Neural cell (in vitro differentiated cells): ENCODE measurements at regions not wholly inside any gene's neighbourhood (a gene's known extent, or its start where the extent isn't known, plus 50 kb on each side); places are given as distances from the start of the nearest gene placed in this dataset.

Source experiments
- H2AFZ ChIP-seq: fragments of 200-600, 300-800 bp; sonication (generic), shearing (Covaris generic); 2 replicates; pipeline ENCODE4 v1.6.0; 2014; ENCODE audit warnings: low read depth, mild to moderate bottlenecking, antibody characterized with exemption, low read length, moderate library complexity
- H3F3A ChIP-seq: fragments of 200-600 bp; shearing (Covaris generic); 2 replicates; pipeline ENCODE4 v1.6.1; 2016; ENCODE audit warnings: mild to moderate bottlenecking, moderate library complexity, mixed read lengths, antibody characterized with exemption, low read length; ENCODE audit not compliant: insufficient read depth, poor library complexity, severe bottlenecking
- H3K27ac ChIP-seq: fragments of 200-600, 300-800 bp; sonication (generic), shearing (Covaris generic); 2 replicates; pipeline ENCODE4 v1.5.1; 2014; ENCODE audit warnings: mild to moderate bottlenecking, low read length, moderate library complexity
- H3K27me3 ChIP-seq: fragments of 300-800, 200-600 bp; sonication (generic), shearing (Covaris generic); 2 replicates; pipeline ENCODE4 v1.6.0; 2014; ENCODE audit warnings: mild to moderate bottlenecking, low read depth, low read length, moderate library complexity; ENCODE audit not compliant: insufficient read depth
- H3K36me3 ChIP-seq: fragments of 300-800, 200-600 bp; sonication (generic), shearing (Covaris generic); 2 replicates; pipeline ENCODE4 v1.5.1; 2014; ENCODE audit warnings: mild to moderate bottlenecking, antibody characterized with exemption, low read length, moderate library complexity; ENCODE audit not compliant: insufficient read depth
- H3K4me2 ChIP-seq: fragments of 300-800, 200-600 bp; sonication (generic), shearing (Covaris generic); 2 replicates; pipeline ENCODE4 v1.6.0; 2014; ENCODE audit warnings: mild to moderate bottlenecking, low read length
- H3K4me3 ChIP-seq: fragments of 300-800, 200-600 bp; sonication (generic), shearing (Covaris generic); 2 replicates; pipeline ENCODE4 v1.5.1; 2014; ENCODE audit warnings: mild to moderate bottlenecking, low read length, moderate library complexity
- H3K79me2 ChIP-seq: fragments of 200-600 bp; shearing (Covaris generic); replicated peaks from 2 replicates; pipeline ENCODE4 v1.6.0; 2014; ENCODE audit warnings: mild to moderate bottlenecking, low read length, moderate library complexity; ENCODE audit not compliant: insufficient read depth
- H3K9ac ChIP-seq: fragments of 300-800, 200-600 bp; sonication (generic), shearing (Covaris generic); 2 replicates; pipeline ENCODE4 v1.6.1; 2016; ENCODE audit warnings: mild to moderate bottlenecking, low read length, mixed read lengths
- H3K9me2 ChIP-seq: fragments of 200-600 bp; shearing (Covaris generic); 2 replicates; pipeline ENCODE4 v1.6.1; 2016; ENCODE audit warnings: mild to moderate bottlenecking, low read length, mixed read lengths; ENCODE audit not compliant: insufficient read depth
- H3K9me3 ChIP-seq: fragments of 200-600, 300-800 bp; sonication (generic), shearing (Covaris generic); 2 replicates; pipeline ENCODE4 v1.6.1; 2016; ENCODE audit warnings: mild to moderate bottlenecking, mixed run types, low read length, moderate library complexity, mixed read lengths
- H4K20me1 ChIP-seq: fragments of 200-600 bp; shearing (Covaris generic); 2 replicates; pipeline ENCODE4 v1.6.1; 2016; ENCODE audit warnings: mild to moderate bottlenecking, mixed run types; ENCODE audit not compliant: insufficient read depth
- EP300 ChIP-seq: fragments of 450-650 bp; conservative IDR thresholded peaks from 2 replicates; pipeline ENCODE4 v1.6.1; 2014; ENCODE audit warnings: antibody characterized with exemption, mild to moderate bottlenecking, moderate library complexity; ENCODE audit not compliant: poor library complexity, severe bottlenecking
- EZH2 ChIP-seq: fragments of 200-600, 300-800 bp; shearing (Covaris generic), sonication (generic); IDR thresholded peaks from 2 replicates; pipeline ENCODE4 v1.6.1; 2014; ENCODE audit warnings: antibody characterized with exemption, low read length, borderline replicate concordance, mild to moderate bottlenecking; ENCODE audit not compliant: insufficient read depth, poor library complexity, severe bottlenecking
- MXI1 ChIP-seq: fragments of 450-650 bp; conservative IDR thresholded peaks from 2 replicates; pipeline ENCODE4 v1.6.1; 2014; ENCODE audit warnings: antibody characterized with exemption, mild to moderate bottlenecking; ENCODE audit not compliant: poor library complexity, severe bottlenecking
- POLR2AphosphoS5 ChIP-seq: IDR thresholded peaks from 2 replicates; pipeline ENCODE4 v1.6.1; 2012
- RAD21 ChIP-seq: fragments of 450-650 bp; conservative IDR thresholded peaks from 2 replicates; pipeline ENCODE4 v1.6.1; 2014; ENCODE audit warnings: antibody characterized with exemption, mild to moderate bottlenecking, moderate library complexity
- SMC3 ChIP-seq: fragments of 450-650 bp; conservative IDR thresholded peaks from 2 replicates; pipeline ENCODE4 v1.6.1; 2014; ENCODE audit warnings: antibody characterized with exemption, mild to moderate bottlenecking, moderate library complexity; ENCODE audit not compliant: poor library complexity
- TAF1 ChIP-seq: IDR thresholded peaks from 2 replicates; pipeline ENCODE4 v1.6.1; 2012; ENCODE audit warnings: low read depth
- TF ChIP-seq, protein P1 (sequence below): IDR thresholded peaks from 2 replicates; pipeline ENCODE4 v1.6.1; 2012; ENCODE audit warnings: borderline replicate concordance
- TF ChIP-seq, protein P2 (sequence below): fragments of 450-650 bp; IDR thresholded peaks from 2 replicates; pipeline ENCODE4 v1.5.1; 2014; ENCODE audit warnings: antibody characterized with exemption, mild to moderate bottlenecking, moderate library complexity; ENCODE audit not compliant: poor library complexity, severe bottlenecking

DNA sequence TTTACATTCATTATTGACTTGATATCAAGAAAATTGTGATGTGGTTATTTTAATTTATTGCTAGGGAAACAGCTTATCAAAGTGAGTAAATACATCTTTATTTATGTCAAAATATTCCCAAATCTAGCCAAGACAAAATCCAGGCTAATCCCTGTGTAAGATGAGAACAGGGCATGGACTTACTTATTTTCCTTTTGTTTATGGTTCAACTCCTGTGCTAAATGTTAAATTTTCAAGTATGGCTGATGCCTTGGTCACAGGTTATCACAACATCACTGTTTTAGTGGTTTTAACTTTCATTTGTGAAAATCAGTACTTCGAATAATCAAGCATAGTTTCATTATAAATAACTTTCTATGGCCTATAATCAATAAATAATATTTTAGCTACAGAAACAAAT is 657.0 kb upstream of the SYT4 start:
- no peak for TF ChIP-seq MXI1
- TF ChIP-seq, protein P1, sequence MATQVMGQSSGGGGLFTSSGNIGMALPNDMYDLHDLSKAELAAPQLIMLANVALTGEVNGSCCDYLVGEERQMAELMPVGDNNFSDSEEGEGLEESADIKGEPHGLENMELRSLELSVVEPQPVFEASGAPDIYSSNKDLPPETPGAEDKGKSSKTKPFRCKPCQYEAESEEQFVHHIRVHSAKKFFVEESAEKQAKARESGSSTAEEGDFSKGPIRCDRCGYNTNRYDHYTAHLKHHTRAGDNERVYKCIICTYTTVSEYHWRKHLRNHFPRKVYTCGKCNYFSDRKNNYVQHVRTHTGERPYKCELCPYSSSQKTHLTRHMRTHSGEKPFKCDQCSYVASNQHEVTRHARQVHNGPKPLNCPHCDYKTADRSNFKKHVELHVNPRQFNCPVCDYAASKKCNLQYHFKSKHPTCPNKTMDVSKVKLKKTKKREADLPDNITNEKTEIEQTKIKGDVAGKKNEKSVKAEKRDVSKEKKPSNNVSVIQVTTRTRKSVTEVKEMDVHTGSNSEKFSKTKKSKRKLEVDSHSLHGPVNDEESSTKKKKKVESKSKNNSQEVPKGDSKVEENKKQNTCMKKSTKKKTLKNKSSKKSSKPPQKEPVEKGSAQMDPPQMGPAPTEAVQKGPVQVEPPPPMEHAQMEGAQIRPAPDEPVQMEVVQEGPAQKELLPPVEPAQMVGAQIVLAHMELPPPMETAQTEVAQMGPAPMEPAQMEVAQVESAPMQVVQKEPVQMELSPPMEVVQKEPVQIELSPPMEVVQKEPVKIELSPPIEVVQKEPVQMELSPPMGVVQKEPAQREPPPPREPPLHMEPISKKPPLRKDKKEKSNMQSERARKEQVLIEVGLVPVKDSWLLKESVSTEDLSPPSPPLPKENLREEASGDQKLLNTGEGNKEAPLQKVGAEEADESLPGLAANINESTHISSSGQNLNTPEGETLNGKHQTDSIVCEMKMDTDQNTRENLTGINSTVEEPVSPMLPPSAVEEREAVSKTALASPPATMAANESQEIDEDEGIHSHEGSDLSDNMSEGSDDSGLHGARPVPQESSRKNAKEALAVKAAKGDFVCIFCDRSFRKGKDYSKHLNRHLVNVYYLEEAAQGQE, result no peak
- no peak for TF ChIP-seq EP300
- no peak for TF ChIP-seq RAD21
- no peak for TF ChIP-seq SMC3
- TF ChIP-seq, protein P2, sequence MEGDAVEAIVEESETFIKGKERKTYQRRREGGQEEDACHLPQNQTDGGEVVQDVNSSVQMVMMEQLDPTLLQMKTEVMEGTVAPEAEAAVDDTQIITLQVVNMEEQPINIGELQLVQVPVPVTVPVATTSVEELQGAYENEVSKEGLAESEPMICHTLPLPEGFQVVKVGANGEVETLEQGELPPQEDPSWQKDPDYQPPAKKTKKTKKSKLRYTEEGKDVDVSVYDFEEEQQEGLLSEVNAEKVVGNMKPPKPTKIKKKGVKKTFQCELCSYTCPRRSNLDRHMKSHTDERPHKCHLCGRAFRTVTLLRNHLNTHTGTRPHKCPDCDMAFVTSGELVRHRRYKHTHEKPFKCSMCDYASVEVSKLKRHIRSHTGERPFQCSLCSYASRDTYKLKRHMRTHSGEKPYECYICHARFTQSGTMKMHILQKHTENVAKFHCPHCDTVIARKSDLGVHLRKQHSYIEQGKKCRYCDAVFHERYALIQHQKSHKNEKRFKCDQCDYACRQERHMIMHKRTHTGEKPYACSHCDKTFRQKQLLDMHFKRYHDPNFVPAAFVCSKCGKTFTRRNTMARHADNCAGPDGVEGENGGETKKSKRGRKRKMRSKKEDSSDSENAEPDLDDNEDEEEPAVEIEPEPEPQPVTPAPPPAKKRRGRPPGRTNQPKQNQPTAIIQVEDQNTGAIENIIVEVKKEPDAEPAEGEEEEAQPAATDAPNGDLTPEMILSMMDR, result no peak
- TF ChIP-seq TAF1, result no peak
- no peak for TF ChIP-seq POLR2AphosphoS5
- no peak for TF ChIP-seq EZH2
- H3K27ac ChIP-seq, result no peak overlapping the region
- no peak overlapping the region for H3K9ac ChIP-seq
- H3K36me3 ChIP-seq, result no peaks in the 10 kb centered on the region
- no peak overlapping the region for H2AFZ ChIP-seq
- H4K20me1 ChIP-seq, result no peaks in the 10 kb centered on the region
- no peak overlapping the region for H3K4me3 ChIP-seq
- H3K79me2 ChIP-seq, result no peaks in the 10 kb centered on the region
- H3K9me2 ChIP-seq, result no peaks in the 10 kb centered on the region
- no peaks in the 10 kb centered on the region for H3K9me3 ChIP-seq
- H3F3A ChIP-seq, result no peaks in the 10 kb centered on the region
- H3K27me3 ChIP-seq, result no peaks in the 10 kb centered on the region
- H3K4me2 ChIP-seq, result no peak overlapping the region

DNA sequence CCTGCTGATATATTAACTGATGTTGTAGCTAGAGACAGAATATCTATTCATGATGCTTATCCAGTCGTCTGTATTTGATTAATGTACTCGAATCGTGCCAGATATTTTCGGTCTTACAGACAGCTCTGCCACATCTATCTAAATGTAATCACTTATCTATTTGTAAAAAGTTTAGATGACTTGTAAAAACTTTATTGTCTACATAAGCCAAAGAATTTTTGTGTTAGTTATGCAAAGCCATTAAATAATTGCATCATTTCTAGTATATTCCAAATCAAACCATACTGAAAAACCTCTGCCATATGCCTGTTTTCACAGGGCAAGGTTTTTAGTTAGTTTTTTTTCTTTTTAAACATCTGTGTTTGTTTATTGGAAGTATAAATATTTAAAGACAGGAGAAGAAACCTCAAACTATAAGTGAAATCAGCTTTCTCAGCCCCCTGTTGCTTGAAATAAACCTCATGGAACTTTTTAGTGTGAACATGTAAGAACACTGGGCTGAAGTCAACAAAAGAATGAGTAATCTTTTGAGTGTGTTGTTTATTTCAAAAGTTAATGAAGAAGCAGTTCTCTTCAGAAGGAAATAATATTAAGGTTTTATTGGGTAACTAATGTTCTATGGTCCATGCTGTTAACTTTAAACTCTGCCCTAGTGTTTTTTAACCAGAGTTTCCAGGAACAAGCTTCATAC is 657.6 kb upstream of the SYT4 start:
- Histone ChIP-seq H4K20me1 (no peaks in the 10 kb centered on the region), H3K36me3 (no peaks in the 10 kb centered on the region), H2AFZ (no peak overlapping the region), H3K4me2 (no peak overlapping the region), H3K9me3 (no peaks in the 10 kb centered on the region), H3K27me3 (no peaks in the 10 kb centered on the region), H3K79me2 (no peaks in the 10 kb centered on the region), H3K4me3 (no peak overlapping the region), H3K9me2 (no peaks in the 10 kb centered on the region), H3F3A (no peaks in the 10 kb centered on the region), H3K9ac (no peak overlapping the region), H3K27ac (no peak overlapping the region)
- TF ChIP-seq, protein P1, result no peak
- TF ChIP-seq TAF1, result no peak
- no peak for TF ChIP-seq RAD21
- no peak for TF ChIP-seq SMC3
- TF ChIP-seq EZH2, result no peak
